WTC11 (cell line): ENCODE measurements at regions not wholly inside any gene's neighbourhood (a gene's known extent, or its start where the extent isn't known, plus 50 kb on each side); places are given as distances from the start of the nearest gene placed in this dataset.

Source experiments
- ATAC-seq: fragments of 200-7000 bp; cut with Tn5 transposase; 2 replicates; pipeline ENCODE4 v1.10.0; 2021; ENCODE audit warnings: mild to moderate bottlenecking, moderate library complexity
- CTCF ChIA-PET: fragments of 300-600 bp; sonication (Branson Sonifier 250); formaldehyde crosslinking; loops from one replicate; lab custom pipeline; 2021; ENCODE audit warnings: antibody characterized with exemption; lab: Charles Lee
- POLR2A ChIA-PET: fragments of 350-600 bp; sonication (Branson Sonifier 250); formaldehyde crosslinking; loops from one replicate; lab custom pipeline; 2021; ENCODE audit warnings: antibody characterized with exemption; lab: Charles Lee
- DNase-seq: peaks from one replicate; pipeline ENCODE4 v3.0.0; 2021; ENCODE audit warnings: low spot score
- H3K27ac Mint-ChIP-seq: 2 replicates; pipeline ENCODE4 v1.8.0; 2021; ENCODE audit warnings: mixed read lengths
- H3K27me3 Mint-ChIP-seq: 2 replicates; pipeline ENCODE4 v1.8.0; 2021; ENCODE audit warnings: low read depth, mild to moderate bottlenecking, moderate library complexity, mixed read lengths
- H3K36me3 Mint-ChIP-seq: 2 replicates; pipeline ENCODE4 v1.8.0; 2021; ENCODE audit warnings: mixed read lengths
- H3K4me1 Mint-ChIP-seq: 2 replicates; pipeline ENCODE4 v1.8.0; 2022; ENCODE audit warnings: mixed read lengths
- H3K4me3 Mint-ChIP-seq: 2 replicates; pipeline ENCODE4 v1.8.0; 2021; ENCODE audit warnings: mild to moderate bottlenecking, moderate library complexity, mixed read lengths
- H3K9me3 Mint-ChIP-seq: 2 replicates; pipeline ENCODE4 v1.8.0; 2021; ENCODE audit warnings: mixed read lengths
- AFF4 ChIP-seq: sonication (generic); formaldehyde crosslinking; IDR thresholded peaks from 2 replicates; pipeline ENCODE4 v1.8.1; 2023; ENCODE audit warnings: mild to moderate bottlenecking, missing genetic modification reagents, borderline replicate concordance
- ATF6 ChIP-seq: sonication (generic); formaldehyde crosslinking; IDR thresholded peaks from 2 replicates; pipeline ENCODE4 v1.8.1; 2023; ENCODE audit warnings: mild to moderate bottlenecking, missing genetic modification reagents
- CDX4 ChIP-seq: fragments of 250-450 bp; sonication (Bioruptor Pico); IDR thresholded peaks from 2 replicates; pipeline ENCODE4 v1.9.0; 2021; ENCODE audit warnings: moderate library complexity, mild to moderate bottlenecking, inconsistent platforms, borderline replicate concordance
- E2F4 ChIP-seq: sonication (generic); formaldehyde crosslinking; IDR thresholded peaks from 2 replicates; pipeline ENCODE4 v1.8.1; 2022; ENCODE audit warnings: low read depth, mild to moderate bottlenecking, moderate library complexity, missing genetic modification reagents, borderline replicate concordance
- GABPB1 ChIP-seq: sonication (generic); formaldehyde crosslinking; IDR thresholded peaks from 2 replicates; pipeline ENCODE4 v1.8.1; 2023; ENCODE audit warnings: mild to moderate bottlenecking, missing genetic modification reagents
- HMGA2 ChIP-seq: fragments of 250-450 bp; sonication (Bioruptor Pico); IDR thresholded peaks from 2 replicates; pipeline ENCODE4 v1.4.0; 2021; ENCODE audit warnings: mild to moderate bottlenecking, moderate library complexity
- SMAD3 ChIP-seq: sonication (generic); formaldehyde crosslinking; IDR thresholded peaks from 2 replicates; pipeline ENCODE4 v1.8.0; 2022; ENCODE audit warnings: missing genetic modification reagents, mild to moderate bottlenecking, borderline replicate concordance
- ZMAT4 ChIP-seq: fragments of 250-450 bp; sonication (Bioruptor Pico); IDR thresholded peaks from 2 replicates; pipeline ENCODE4 v1.9.0; 2021; ENCODE audit warnings: mild to moderate bottlenecking
- ZNF512 ChIP-seq: sonication (generic); formaldehyde crosslinking; IDR thresholded peaks from 2 replicates; pipeline ENCODE4 v1.8.1; 2022; ENCODE audit warnings: missing genetic modification reagents, borderline replicate concordance
- ZNF532 ChIP-seq: fragments of 250-450 bp; sonication (Bioruptor Pico); IDR thresholded peaks from 2 replicates; pipeline ENCODE4 v1.9.0; 2021; ENCODE audit warnings: mild to moderate bottlenecking, borderline replicate concordance
- ZSCAN18 ChIP-seq: fragments of 250-450 bp; sonication (Bioruptor Pico); IDR thresholded peaks from 2 replicates; pipeline ENCODE4 v2.1.2; 2022; ENCODE audit warnings: mild to moderate bottlenecking, moderate library complexity

- ChIA-PET POLR2A (no interaction called here), CTCF (no interaction called here)
- H3K36me3 Mint-ChIP-seq = no peaks in the 10 kb centered on the region
- TF ChIP-seq ZNF512 (CRISPR knock-in tag) = no peak
- no peak for TF ChIP-seq E2F4 (CRISPR knock-in tag)
- TF ChIP-seq ATF6 = no peak
- TF ChIP-seq AFF4 (CRISPR knock-in tag) = no peak
- TF ChIP-seq GABPB1 (CRISPR knock-in tag) = no peak
- ATAC-seq (no peak), DNase-seq (no peak)
- H3K4me1 Mint-ChIP-seq = peaks cover 23% of the 10 kb centered on the region
- no peaks in the 10 kb centered on the region for H3K27me3 Mint-ChIP-seq
- H3K9me3 Mint-ChIP-seq = peaks cover 9% of the 10 kb centered on the region
- H3K27ac Mint-ChIP-seq = no peak overlapping the region
- H3K4me3 Mint-ChIP-seq = no peak overlapping the region
Observed at GRCh38 chr12:105978276-105978675, 160.5 kb downstream of the NUAK1 start.

- peaks cover 23% of the 10 kb centered on the region for H3K4me1 Mint-ChIP-seq
- H3K9me3 Mint-ChIP-seq = peaks cover 7% of the 10 kb centered on the region
- POLR2A ChIA-PET = no interaction called here
- H3K4me3 Mint-ChIP-seq = no peak overlapping the region
- no peak overlapping the region for H3K27ac Mint-ChIP-seq
- no peaks in the 10 kb centered on the region for H3K36me3 Mint-ChIP-seq
- H3K27me3 Mint-ChIP-seq = no peaks in the 10 kb centered on the region
- no peak for DNase-seq
- no peak for ATAC-seq
- CTCF ChIA-PET = no interaction called here
- TF ChIP-seq HMGA2 (CRISPR knock-in tag) = no peak
Observed at GRCh38 chr12:105978686-105979085, 160.1 kb downstream of the NUAK1 start.

GRCh38 chr12:105980085-105980484 is 158.7 kb downstream of the NUAK1 start:
- ATAC-seq (no peak), DNase-seq (no peak)
- H3K27ac Mint-ChIP-seq = no peak overlapping the region
- H3K4me3 Mint-ChIP-seq = no peak overlapping the region
- TF ChIP-seq SMAD3 (CRISPR knock-in tag) = no peak
- no peak for TF ChIP-seq ZMAT4 (CRISPR knock-in tag)
- no peak for TF ChIP-seq CDX4 (CRISPR knock-in tag)
- no peak for TF ChIP-seq ZNF532
- TF ChIP-seq ZSCAN18 (CRISPR knock-in tag) = no peak
- peaks cover 23% of the 10 kb centered on the region for H3K4me1 Mint-ChIP-seq
- CTCF ChIA-PET = no interaction called here
- POLR2A ChIA-PET = no interaction called here
- no peaks in the 10 kb centered on the region for H3K36me3 Mint-ChIP-seq
- no peaks in the 10 kb centered on the region for H3K27me3 Mint-ChIP-seq
- peaks cover 1% of the 10 kb centered on the region; the same call in 1 of the 2 replicates for H3K9me3 Mint-ChIP-seq
